ENCODE measurements at regions not wholly inside any gene's neighbourhood (a gene's known extent, or its start where the extent isn't known, plus 50 kb on each side); places are given as distances from the start of the nearest gene placed in this dataset.

DNA sequence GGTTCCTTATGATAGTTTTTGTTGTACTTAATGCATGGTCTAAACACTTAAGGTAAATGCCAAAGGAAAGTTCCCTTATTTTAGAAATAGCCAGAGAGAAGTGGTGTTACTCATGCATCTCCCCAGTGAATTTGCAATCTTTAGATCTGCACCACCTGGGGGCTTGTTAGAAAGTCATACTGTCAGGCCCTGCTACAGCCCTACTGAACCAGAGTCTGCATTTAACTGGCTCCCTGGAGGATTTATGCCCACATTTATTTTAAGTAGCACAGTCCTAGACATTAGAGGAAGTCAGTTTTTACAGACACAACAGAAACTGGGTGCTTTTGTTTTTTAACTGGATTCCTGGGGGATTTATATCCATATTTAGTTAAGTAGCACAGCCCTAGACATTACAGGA, 89.6 kb downstream of the VCY1B start (continued):
- TF ChIP-seq PHF8 (conservative IDR thresholded peaks at IDR 0.05; ENCODE audit: low read depth, low read length): no peak

DNA sequence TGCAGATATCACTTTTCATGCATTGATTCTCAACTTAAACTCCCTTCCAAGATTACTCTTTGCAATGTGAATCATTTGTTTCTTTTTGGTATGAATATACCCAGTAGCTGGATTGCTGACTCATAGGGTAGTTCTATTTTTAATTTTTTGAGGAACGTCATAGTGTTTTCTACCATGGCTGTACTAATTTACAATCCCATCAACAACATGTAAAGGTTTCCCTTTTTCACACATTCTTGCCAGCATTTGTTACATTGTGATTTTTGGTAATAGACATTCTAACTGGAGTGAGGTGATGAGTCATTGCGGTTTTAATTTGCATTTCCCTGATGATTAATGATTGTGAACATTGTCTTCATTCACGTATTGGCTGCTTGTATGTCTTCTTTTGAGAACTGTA, 126.7 kb downstream of the VCY1B start:
- H3K23ac ChIP-seq (ENCODE audit: insufficient read length): no peak overlapping the region
- no peaks in the 10 kb centered on the region for H3K27me3 ChIP-seq (replicated peaks in 1 of 4; ENCODE audit: control insufficient read depth in 3 of 4, extremely low read depth in 1 of 4, insufficient read depth in 3 of 4, low read length in 3 of 4)
- no peak overlapping the region for H2BK20ac ChIP-seq (ENCODE audit: low read length)
- H3K79me1 ChIP-seq (ENCODE audit: low read depth, low read length): no peaks in the 10 kb centered on the region
- H3K36me3 ChIP-seq (ENCODE audit: control insufficient read depth in 2 of 4, insufficient read depth in 4 of 4, low read length in 3 of 4): no peaks in the 10 kb centered on the region
- H3K9ac ChIP-seq (replicated peaks in 1 of 4; ENCODE audit: extremely low read depth in 1 of 4, low read depth in 3 of 4, low read length in 3 of 4): no peak overlapping the region
- H4K5ac ChIP-seq (ENCODE audit: insufficient read length, low read depth, low read length): no peak overlapping the region
- no peak overlapping the region for H2AFZ ChIP-seq (ENCODE audit: low read length)
- no peak for FAIRE-seq
- H3K14ac ChIP-seq (ENCODE audit: insufficient read length): no peak overlapping the region
- no peak overlapping the region for H2BK120ac ChIP-seq (replicated peaks; ENCODE audit: low read depth, low read length)
- no peak overlapping the region for H2BK5ac ChIP-seq (ENCODE audit: low read depth, low read length)
- H3K56ac ChIP-seq (replicated peaks; ENCODE audit: insufficient read length, low read depth, low read length): no peak overlapping the region
- H3K79me2 ChIP-seq (ENCODE audit: control insufficient read depth in 1 of 2, insufficient read depth in 2 of 2, low read length in 2 of 2): no peaks in the 10 kb centered on the region
- no peak overlapping the region for H2BK15ac ChIP-seq (ENCODE audit: low read length)
- H3K18ac ChIP-seq (ENCODE audit: extremely low read depth, low read length): no peak overlapping the region
- no peak overlapping the region for H3K4ac ChIP-seq (replicated peaks; ENCODE audit: insufficient read length, low read depth, low read length)
- CTCF ChIA-PET (ENCODE audit: partially characterized antibody): no interaction called here
- H3K23me2 ChIP-seq (ENCODE audit: low read depth, low read length): no peaks in the 10 kb centered on the region
- H4K91ac ChIP-seq (replicated peaks; ENCODE audit: insufficient read length, low read length): no peak overlapping the region
- no peak overlapping the region for H4K8ac ChIP-seq (ENCODE audit: extremely low read depth, insufficient read depth, low read length)
- no peak overlapping the region for H3K4me2 ChIP-seq (ENCODE audit: insufficient read depth in 1 of 2, low read depth in 2 of 2, low read length in 2 of 2)
- no peak for DNase-seq (ENCODE audit: low read depth in 1 of 2, low spot score in 2 of 2)
- POLR2A ChIA-PET (ENCODE audit: partially characterized antibody): no interaction called here
- H3K4me1 ChIP-seq (replicated peaks in 1 of 4; ENCODE audit: control insufficient read depth in 3 of 4, insufficient read depth in 4 of 4, low read length in 3 of 4): no peaks in the 10 kb centered on the region
- no peak overlapping the region for H3K4me3 ChIP-seq (ENCODE audit: extremely low read depth in 1 of 4, insufficient read depth in 2 of 4, low read depth in 3 of 4, low read length in 4 of 4)
- no peak overlapping the region for H3K27ac ChIP-seq (ENCODE audit: low read depth, low read length)
- no peak overlapping the region for H2BK12ac ChIP-seq (ENCODE audit: low read depth, low read length)
- no peak overlapping the region for H2AK5ac ChIP-seq (ENCODE audit: low read depth, low read length)
- no peaks in the 10 kb centered on the region for H4K20me1 ChIP-seq (replicated peaks in 1 of 2; ENCODE audit: control insufficient read depth in 1 of 2, insufficient read depth in 2 of 2, low read length in 2 of 2)
- 89% methylated on average over 3 of the region's 3 CpGs; no CpG with 5 or more reads in 1 of the 2 experiments for WGBS, 2 experiments (ENCODE audit: extremely low coverage in 1 of 2, insufficient coverage in 1 of 2, insufficient read length in 1 of 2, insufficient replicate concordance in 2 of 2, low coverage in 1 of 2, low lambda C conversion rate in 2 of 2, missing lambda C conversion rate in 1 of 2)
- no peaks in the 10 kb centered on the region for H3K9me3 ChIP-seq (ENCODE audit: insufficient read depth in 2 of 2, low read depth in 1 of 2, low read length in 1 of 2)
- no peak for TF ChIP-seq JUND (IDR thresholded peaks at IDR 0.05; ENCODE audit: low read length)
